H9 (cell line): ENCODE measurements at regions not wholly inside any gene's neighbourhood (a gene's known extent, or its start where the extent isn't known, plus 50 kb on each side); places are given as distances from the start of the nearest gene placed in this dataset.

Experiments
- DNase-seq: peaks from one replicate; pipeline ENCODE4 v3.0.0-alpha.2; 2017
- H2AFZ ChIP-seq: one replicate; pipeline ENCODE4 v1.6.1; 2013; ENCODE audit warnings: mild to moderate bottlenecking, low read length, control low read depth, moderate library complexity
- H2AK5ac ChIP-seq: 2 replicates; pipeline ENCODE4 v1.6.1; 2013; ENCODE audit warnings: low read length, control low read depth, mixed read lengths; ENCODE audit not compliant: insufficient read length
- H2BK120ac ChIP-seq: one replicate; pipeline ENCODE4 v1.6.1; 2013; ENCODE audit warnings: low read depth, mild to moderate bottlenecking, low read length, control low read depth, inconsistent platforms; ENCODE audit not compliant: poor library complexity, severe bottlenecking
- H2BK12ac ChIP-seq: 2 replicates; pipeline ENCODE4 v1.6.1; 2013; ENCODE audit warnings: low read length, control low read depth, mixed read lengths, low read depth; ENCODE audit not compliant: insufficient read length
- H2BK15ac ChIP-seq: 2 replicates; pipeline ENCODE4 v1.6.1; 2013; ENCODE audit warnings: low read depth, low read length, control low read depth
- H2BK20ac ChIP-seq: one replicate; pipeline ENCODE4 v1.6.1; 2013; ENCODE audit warnings: low read depth, mild to moderate bottlenecking, low read length, control low read depth, inconsistent platforms; ENCODE audit not compliant: poor library complexity, severe bottlenecking
- H2BK5ac ChIP-seq: 2 replicates; pipeline ENCODE4 v1.6.1; 2013; ENCODE audit warnings: low read length, control low read depth, mixed read lengths; ENCODE audit not compliant: insufficient read length
- H3K14ac ChIP-seq: 2 replicates; pipeline ENCODE4 v1.6.1; 2013; ENCODE audit warnings: low read length, control low read depth; ENCODE audit not compliant: insufficient read depth
- H3K18ac ChIP-seq: 2 replicates; pipeline ENCODE4 v1.6.1; 2013; ENCODE audit warnings: low read depth, mild to moderate bottlenecking, mixed read lengths, low read length, control low read depth; ENCODE audit not compliant: insufficient read length
- H3K23ac ChIP-seq: 2 replicates; pipeline ENCODE4 v1.6.1; 2013; ENCODE audit warnings: low read length, control low read depth, mixed read lengths, low read depth; ENCODE audit not compliant: insufficient read length
- H3K23me2 ChIP-seq: 2 replicates; pipeline ENCODE4 v1.6.1; 2013; ENCODE audit warnings: low read depth, mild to moderate bottlenecking, mixed read lengths, low read length, control low read depth; ENCODE audit not compliant: insufficient read length, poor library complexity, severe bottlenecking
- H3K27ac ChIP-seq: 2 replicates; pipeline ENCODE4 v1.5.1; 2013; ENCODE audit warnings: low read length, control low read depth, mixed read lengths, low read depth; ENCODE audit not compliant: insufficient read length
- H3K27me3 ChIP-seq: 2 replicates; pipeline ENCODE4 v1.6.1; 2013; ENCODE audit warnings: low read length, control low read depth, inconsistent platforms; ENCODE audit not compliant: insufficient read depth
- H3K4ac ChIP-seq: 2 replicates; pipeline ENCODE4 v1.6.1; 2013; ENCODE audit warnings: low read depth, mild to moderate bottlenecking, control low read depth, inconsistent platforms, low read length, moderate library complexity
- H3K4me1 ChIP-seq: 2 replicates; pipeline ENCODE4 v1.6.1; 2013; ENCODE audit warnings: low read length, control low read depth, inconsistent platforms; ENCODE audit not compliant: insufficient read depth
- H3K4me2 ChIP-seq: 2 replicates; pipeline ENCODE4 v1.6.1; 2013; ENCODE audit warnings: low read length, control low read depth, mixed read lengths; ENCODE audit not compliant: insufficient read length, insufficient read depth
- H3K56ac ChIP-seq: 2 replicates; pipeline ENCODE4 v1.6.1; 2013; ENCODE audit warnings: low read depth, mild to moderate bottlenecking, mixed read lengths, low read length, control low read depth; ENCODE audit not compliant: insufficient read length
- H3K79me1 ChIP-seq: 2 replicates; pipeline ENCODE4 v1.6.1; 2013; ENCODE audit warnings: low read depth, mild to moderate bottlenecking, moderate library complexity, low read length, control low read depth, inconsistent platforms; ENCODE audit not compliant: insufficient read depth, poor library complexity, severe bottlenecking
- H3K79me2 ChIP-seq: 2 replicates; pipeline ENCODE4 v1.6.1; 2013; ENCODE audit warnings: low read length, control low read depth, inconsistent platforms; ENCODE audit not compliant: insufficient read depth
- H3K9ac ChIP-seq: 2 replicates; pipeline ENCODE4 v1.6.1; 2013; ENCODE audit warnings: low read length, control low read depth, mixed read lengths; ENCODE audit not compliant: insufficient read length; ENCODE audit errors: extremely low read depth
- H3K9me3 ChIP-seq: one replicate; pipeline ENCODE4 v1.6.1; 2013; ENCODE audit warnings: low read depth, low read length, inconsistent platforms; ENCODE audit not compliant: control insufficient read depth
- H3T11ph ChIP-seq: one replicate; pipeline ENCODE4 v1.6.1; 2013; ENCODE audit warnings: mild to moderate bottlenecking, low read length, control low read depth, inconsistent platforms
- H4K20me1 ChIP-seq: one replicate; pipeline ENCODE4 v1.6.1; 2013; ENCODE audit not compliant: control insufficient read depth, insufficient read length, insufficient read depth
- H4K5ac ChIP-seq: 2 replicates; pipeline ENCODE4 v1.6.1; 2013; ENCODE audit warnings: low read depth, mild to moderate bottlenecking, mixed read lengths, low read length, control low read depth; ENCODE audit not compliant: insufficient read length
- H4K8ac ChIP-seq: replicated peaks from 2 replicates; pipeline ENCODE4 v1.6.1; 2013; ENCODE audit warnings: low read length, control low read depth, mixed read lengths, low read depth; ENCODE audit not compliant: insufficient read length
- H4K91ac ChIP-seq: 2 replicates; pipeline ENCODE4 v1.6.1; 2013; ENCODE audit warnings: low read depth, mild to moderate bottlenecking, moderate library complexity, mixed read lengths, low read length, control low read depth; ENCODE audit not compliant: insufficient read length
- H3K27ac Mint-ChIP-seq, 3 experiments: 2 replicates in 2 of 3; 3 replicates in 1 of 3; pipeline ENCODE4 v1.8.0; 2020 to 2021; ENCODE audit warnings: mixed read lengths in 3 of 3, mild to moderate bottlenecking in 1 of 3, moderate library complexity in 1 of 3
- H3K27me3 Mint-ChIP-seq: 2 replicates; pipeline ENCODE4 v1.8.0; 2021; ENCODE audit warnings: low read depth, mild to moderate bottlenecking, moderate library complexity, mixed read lengths
- H3K36me3 Mint-ChIP-seq, 3 experiments: 2 replicates in 2 of 3; 3 replicates in 1 of 3; pipeline ENCODE4 v1.8.0; 2020 to 2021; ENCODE audit warnings: low read depth in 3 of 3, mixed read lengths in 3 of 3; ENCODE audit not compliant: insufficient read depth in 1 of 3
- H3K4me1 Mint-ChIP-seq, 2 experiments: 2 replicates each; pipeline ENCODE4 v1.8.0; 2020; ENCODE audit warnings: mixed read lengths in 2 of 2
- H3K4me3 Mint-ChIP-seq, 2 experiments: 2 replicates in 1 of 2; 3 replicates in 1 of 2; pipeline ENCODE4 v1.8.0; 2020 to 2021; ENCODE audit warnings: mild to moderate bottlenecking in 2 of 2, mixed read lengths in 2 of 2, moderate library complexity in 1 of 2
- H3K9me3 Mint-ChIP-seq, 2 experiments: 2 replicates in 1 of 2; 3 replicates in 1 of 2; pipeline ENCODE4 v1.8.0; 2020; ENCODE audit warnings: mild to moderate bottlenecking in 2 of 2, mixed read lengths in 2 of 2, moderate library complexity in 1 of 2
- WGBS: extraction: QIAGEN DNeasy Blood & Tissue Kit; methylation state at CpG from one replicate; pipeline ENCODE4 v1.1.7; 2013; ENCODE audit warnings: missing lambda C conversion rate, low lambda C conversion rate, mixed read lengths; ENCODE audit not compliant: insufficient read length; ENCODE audit errors: extremely low coverage; 5-methylcytosine and 5-hydroxymethylcytosine counted together
- TF ChIP-seq, protein P1 (sequence below): fragments of 200-600 bp; sonication (generic); conservative IDR thresholded peaks from 3 replicates; pipeline ENCODE4 v1.8.0; 2021; ENCODE audit warnings: antibody characterized with exemption, mild to moderate bottlenecking

DNA sequence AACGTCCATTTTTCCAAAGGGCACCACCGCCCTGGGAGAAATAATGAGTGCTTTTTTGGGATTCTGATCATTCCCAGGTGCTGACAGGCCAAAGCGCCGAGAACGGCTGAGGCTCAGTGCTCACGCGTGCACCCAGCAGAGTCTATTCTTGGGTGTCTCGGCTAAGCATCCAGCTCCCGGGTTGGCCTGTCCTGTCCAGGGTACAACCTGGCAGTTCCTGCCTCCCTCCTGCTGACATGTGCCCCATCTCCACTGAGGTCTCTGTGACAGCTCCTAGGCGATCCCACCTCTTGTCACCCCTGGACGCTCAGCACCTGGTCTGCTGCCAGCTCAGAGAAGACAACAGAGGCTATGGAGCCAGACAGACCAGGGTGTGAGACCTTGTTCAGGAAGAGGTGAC, 684.5 kb downstream of the PTPRU start:
- Histone ChIP-seq H3K23ac (no peak overlapping the region), H2AFZ (no peak overlapping the region), H3K56ac (no peak overlapping the region), H3K18ac (no peak overlapping the region), H3T11ph (no peak overlapping the region), H3K4ac (no peak overlapping the region), H4K20me1 (no peaks in the 10 kb centered on the region), H3K79me1 (no peaks in the 10 kb centered on the region), H2BK20ac (no peak overlapping the region), H2BK15ac (no peak overlapping the region), H3K9me3 (no peaks in the 10 kb centered on the region), H3K4me2 (no peak overlapping the region), H3K4me1 (peaks cover 7% of the 10 kb centered on the region), H2AK5ac (no peak overlapping the region), H2BK120ac (no peak overlapping the region), H3K27me3 (no peaks in the 10 kb centered on the region), H2BK12ac (no peak overlapping the region), H4K91ac (no peak overlapping the region), H4K8ac (no peak overlapping the region), H2BK5ac (no peak overlapping the region), H3K14ac (no peak overlapping the region), H3K79me2 (no peaks in the 10 kb centered on the region), H3K23me2 (no peaks in the 10 kb centered on the region), H4K5ac (no peak overlapping the region), H3K9ac (no peak overlapping the region), H3K27ac (no peak overlapping the region)
- Mint-ChIP-seq H3K4me3 (no peak overlapping the region), H3K27ac (peak overlapping the region in 1 of 3 experiments; percentile 82; a peak in 2 of 7 replicates), H3K9me3 (no peaks in the 10 kb centered on the region; a peak in 2 of 5 replicates), H3K27me3 (peaks cover 2% of the 10 kb centered on the region), H3K4me1 (peaks cover 40 to 52% of the 10 kb centered on the region in 2 experiments), H3K36me3 (no peaks in the 10 kb centered on the region; a peak in 2 of 7 replicates)
- WGBS = no CpG with 5 or more reads among the region's 11 CpGs
- DNase-seq = no peak
- TF ChIP-seq, protein P1, sequence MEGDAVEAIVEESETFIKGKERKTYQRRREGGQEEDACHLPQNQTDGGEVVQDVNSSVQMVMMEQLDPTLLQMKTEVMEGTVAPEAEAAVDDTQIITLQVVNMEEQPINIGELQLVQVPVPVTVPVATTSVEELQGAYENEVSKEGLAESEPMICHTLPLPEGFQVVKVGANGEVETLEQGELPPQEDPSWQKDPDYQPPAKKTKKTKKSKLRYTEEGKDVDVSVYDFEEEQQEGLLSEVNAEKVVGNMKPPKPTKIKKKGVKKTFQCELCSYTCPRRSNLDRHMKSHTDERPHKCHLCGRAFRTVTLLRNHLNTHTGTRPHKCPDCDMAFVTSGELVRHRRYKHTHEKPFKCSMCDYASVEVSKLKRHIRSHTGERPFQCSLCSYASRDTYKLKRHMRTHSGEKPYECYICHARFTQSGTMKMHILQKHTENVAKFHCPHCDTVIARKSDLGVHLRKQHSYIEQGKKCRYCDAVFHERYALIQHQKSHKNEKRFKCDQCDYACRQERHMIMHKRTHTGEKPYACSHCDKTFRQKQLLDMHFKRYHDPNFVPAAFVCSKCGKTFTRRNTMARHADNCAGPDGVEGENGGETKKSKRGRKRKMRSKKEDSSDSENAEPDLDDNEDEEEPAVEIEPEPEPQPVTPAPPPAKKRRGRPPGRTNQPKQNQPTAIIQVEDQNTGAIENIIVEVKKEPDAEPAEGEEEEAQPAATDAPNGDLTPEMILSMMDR = no peak
